ENCODE measurements at regions not wholly inside any gene's neighbourhood (a gene's known extent, or its start where the extent isn't known, plus 50 kb on each side); places are given as distances from the start of the nearest gene placed in this dataset.
"Not testable (repeated sequence)": the region's sequence is repeated elsewhere in the genome, so short reads cannot be mapped to it uniquely, and the experiment has no call there.

GRCh38 chr4:81319657-81320056 lies 104.6 kb upstream of the PRKG2 start:
- no peak for DNase-seq (ENCODE audit: low read depth in 2 of 2)

GRCh38 chr4:81314897-81315470 lies 100.0 kb upstream of the PRKG2 start:
- DNase-seq (ENCODE audit: low read depth in 2 of 2) = no peak

GRCh38 chr4:81314196-81314896 lies 99.3 kb upstream of the PRKG2 start:
- no peak for DNase-seq (ENCODE audit: low read depth in 2 of 2)

GRCh38 chr4:81307991-81308390 lies 93.0 kb upstream of the PRKG2 start:
- DNase-seq (ENCODE audit: low read depth in 2 of 2) = no peak

GRCh38 chr4:81304871-81305270 lies 89.8 kb upstream of the PRKG2 start:
- DNase-seq (ENCODE audit: low read depth in 2 of 2) = no peak

GRCh38 chr4:81300352-81300751 lies 85.3 kb upstream of the PRKG2 start:
- not testable (repeated sequence) for DNase-seq (ENCODE audit: low read depth in 2 of 2)

- DNase-seq (ENCODE audit: low read depth in 2 of 2) = no peak
Measured at GRCh38 chr4:81290813-81291212, 75.8 kb upstream of the PRKG2 start.

GRCh38 chr4:81287101-81287500 lies 72.1 kb upstream of the PRKG2 start:
- no peak for DNase-seq (ENCODE audit: low read depth in 2 of 2)

- no peak for DNase-seq (ENCODE audit: low read depth in 2 of 2)
Measured at GRCh38 chr4:81282131-81282530, 67.1 kb upstream of the PRKG2 start.

GRCh38 chr4:81274460-81274859 lies 59.4 kb upstream of the PRKG2 start:
- no peak for DNase-seq (ENCODE audit: low read depth in 2 of 2)

GRCh38 chr4:81272671-81273070 lies 57.6 kb upstream of the PRKG2 start:
- no peak for DNase-seq (ENCODE audit: low read depth in 2 of 2)

Data from lung microvascular endothelial cell (primary cell).